NOMO-1 (cell line): ENCODE measurements at regions not wholly inside any gene's neighbourhood (a gene's known extent, or its start where the extent isn't known, plus 50 kb on each side); places are given as distances from the start of the nearest gene placed in this dataset.

Experiments used
- DNase-seq, 2 experiments: peaks; one replicate each; lab custom pipeline; 2025; ENCODE audit not compliant: unreplicated experiment in 2 of 2; lab: John Stamatoyannopoulos, UW

DNA sequence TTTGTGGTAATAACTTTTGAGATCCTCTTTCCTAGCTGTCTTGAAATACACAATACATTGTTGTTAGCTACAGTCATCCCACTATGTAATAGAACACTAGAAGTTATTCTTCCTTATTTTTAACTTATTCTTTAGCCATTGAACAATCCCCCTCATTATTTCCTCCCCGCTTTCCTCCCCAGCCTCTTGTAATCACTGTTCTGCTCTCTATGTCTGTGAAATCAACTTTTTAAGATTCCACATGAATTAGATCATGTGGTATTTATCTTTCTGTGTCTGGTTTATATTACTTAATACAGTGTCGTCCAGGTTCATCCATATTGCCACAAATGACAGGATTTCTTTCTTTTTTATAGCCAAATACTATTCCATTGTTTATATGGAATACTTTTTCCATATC lies 72.9 kb downstream of the SLC10A2 start:
- no peak for DNase-seq

DNA sequence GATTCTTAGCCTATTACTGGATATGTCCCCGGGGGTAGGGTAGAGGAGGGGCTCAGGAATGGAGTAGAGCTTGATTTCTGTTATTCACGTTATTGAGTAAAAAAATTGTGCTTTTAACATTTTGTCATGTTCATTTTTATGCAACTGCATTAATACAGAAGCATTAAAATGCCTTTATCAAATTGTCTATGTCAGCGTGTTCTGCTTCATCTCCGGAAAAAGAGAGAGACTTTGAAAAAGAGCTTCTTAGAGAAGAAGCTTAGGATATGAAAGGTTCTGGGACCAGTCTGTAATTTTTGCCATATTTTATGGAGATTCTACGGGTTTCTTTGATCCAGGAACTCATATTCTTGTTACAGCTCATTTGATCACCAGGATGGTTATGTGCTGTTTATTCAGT lies 82.0 kb downstream of the SLC10A2 start:
- no peak for DNase-seq

DNA sequence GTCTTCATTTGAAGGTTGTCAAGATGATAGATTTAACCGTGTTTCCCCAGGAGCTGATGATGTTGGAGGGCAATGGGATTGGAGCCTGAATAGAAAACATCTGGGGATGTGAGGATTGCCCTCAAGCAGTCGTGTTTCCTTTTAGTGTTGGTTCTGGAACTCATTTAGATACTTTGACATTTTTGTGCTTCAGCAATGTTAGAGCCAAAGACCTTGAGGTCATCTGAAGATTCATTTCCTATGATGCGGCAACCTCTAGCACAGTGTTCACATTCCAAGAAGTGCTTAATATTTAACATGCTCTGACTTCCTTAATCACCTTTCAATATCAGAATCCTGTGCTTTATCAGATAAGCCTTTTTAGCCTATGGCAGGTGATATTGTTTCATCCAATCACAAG lies 82.7 kb downstream of the SLC10A2 start:
- DNase-seq = no peak

DNA sequence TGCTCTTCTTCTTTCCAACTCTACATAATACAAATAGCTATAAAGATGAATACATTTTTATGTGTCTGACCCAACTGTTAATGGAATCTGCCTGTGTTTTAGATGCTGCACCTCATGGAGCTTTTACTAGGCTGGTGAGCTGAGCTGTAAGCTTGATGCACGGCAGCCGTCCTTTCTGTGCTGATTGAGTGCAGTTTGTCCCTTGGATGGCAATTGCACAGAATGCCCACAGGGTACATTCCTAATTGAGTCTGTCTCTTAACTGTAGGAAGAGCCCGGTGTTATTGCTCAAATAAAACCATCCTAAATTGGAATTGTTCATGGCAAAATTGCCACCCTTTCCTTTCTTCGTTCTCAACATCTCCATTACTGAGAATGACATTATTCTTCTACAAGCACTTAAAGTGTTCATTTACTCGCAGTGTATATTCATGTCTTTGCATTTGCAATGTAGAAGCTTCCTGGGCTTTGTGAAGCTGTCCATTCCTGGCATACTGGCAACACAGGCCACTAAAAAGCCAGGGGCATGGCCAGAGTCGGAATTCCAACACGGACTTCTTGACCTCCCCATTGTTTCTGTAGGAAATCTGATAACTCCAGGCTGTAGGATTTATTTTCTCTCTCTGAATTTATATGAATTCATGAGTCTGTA lies 85.8 kb downstream of the SLC10A2 start:
- DNase-seq = no peak

DNA sequence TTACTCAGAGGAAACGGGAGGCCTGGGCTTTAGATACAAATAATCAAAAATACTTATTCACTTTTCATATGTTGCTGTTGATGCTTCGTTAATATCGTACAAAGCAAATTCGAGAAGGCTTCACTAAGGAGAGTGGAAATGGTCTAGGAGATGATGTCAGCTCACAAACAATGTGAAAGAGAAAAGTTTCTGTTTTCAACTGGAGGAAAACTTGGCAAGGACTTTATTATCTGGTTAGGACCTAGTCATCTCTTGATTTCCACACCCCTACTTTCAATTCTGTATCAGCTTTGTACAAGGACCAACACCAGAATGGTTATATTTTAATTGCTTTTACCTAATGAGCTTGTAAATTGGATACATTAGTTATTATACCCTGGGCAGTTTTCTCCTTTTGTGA lies 88.0 kb downstream of the SLC10A2 start:
- DNase-seq = no peak

DNA sequence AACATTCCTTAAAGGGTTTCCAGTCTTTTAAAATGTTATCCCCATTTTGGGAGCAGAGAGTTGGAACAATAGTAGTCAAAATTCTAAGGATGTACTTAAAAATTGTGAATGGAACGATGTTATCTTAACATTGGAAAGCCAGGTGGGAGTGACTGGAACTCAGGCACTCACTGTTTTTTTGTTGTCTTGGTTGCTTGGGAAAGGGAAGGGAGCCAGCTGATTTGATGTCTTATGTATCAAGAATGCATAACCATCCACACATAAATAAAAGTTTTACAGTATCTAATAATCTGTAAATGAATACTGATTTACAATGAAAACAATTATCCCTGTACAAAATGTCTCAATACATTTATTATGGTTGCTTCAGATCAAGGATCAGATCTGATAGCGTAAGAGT lies 88.7 kb downstream of the SLC10A2 start:
- no peak for DNase-seq

DNA sequence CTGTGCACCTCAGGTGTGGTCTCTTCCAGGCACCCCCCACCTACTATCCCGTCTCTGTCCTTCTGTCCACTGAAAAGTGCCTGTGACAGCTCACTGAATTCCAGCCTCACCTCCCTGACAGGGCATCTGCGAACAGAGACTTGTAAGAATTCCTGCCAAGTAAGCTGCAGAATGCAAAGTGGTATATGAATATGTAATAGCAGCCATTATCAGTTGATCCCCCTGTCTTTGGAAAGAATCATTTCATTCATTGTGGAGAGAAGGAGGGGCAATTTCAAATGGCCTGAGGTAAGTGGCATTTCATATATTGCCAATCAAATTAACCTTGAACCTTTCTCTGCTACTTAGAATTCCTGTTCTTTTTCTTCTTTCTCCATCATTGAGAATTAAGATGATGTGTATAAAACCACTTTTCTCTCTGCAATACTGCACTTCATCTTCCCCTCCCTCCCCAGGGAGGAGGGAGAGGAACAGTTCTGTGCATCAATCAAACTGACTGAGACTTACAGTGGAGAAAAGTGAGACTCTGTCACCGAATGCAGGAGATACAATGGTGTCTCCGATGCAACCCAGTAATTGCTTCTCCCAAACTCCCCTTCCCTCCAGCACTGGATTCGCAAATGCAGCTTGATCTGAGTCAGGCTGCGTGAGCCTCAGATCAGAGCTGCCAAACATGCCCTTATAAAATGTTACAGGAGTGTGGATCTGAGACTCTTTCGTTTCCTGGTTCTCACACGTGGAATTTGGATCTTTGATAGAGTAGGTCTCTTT lies 91.7 kb downstream of the SLC10A2 start:
- no peak for DNase-seq

DNA sequence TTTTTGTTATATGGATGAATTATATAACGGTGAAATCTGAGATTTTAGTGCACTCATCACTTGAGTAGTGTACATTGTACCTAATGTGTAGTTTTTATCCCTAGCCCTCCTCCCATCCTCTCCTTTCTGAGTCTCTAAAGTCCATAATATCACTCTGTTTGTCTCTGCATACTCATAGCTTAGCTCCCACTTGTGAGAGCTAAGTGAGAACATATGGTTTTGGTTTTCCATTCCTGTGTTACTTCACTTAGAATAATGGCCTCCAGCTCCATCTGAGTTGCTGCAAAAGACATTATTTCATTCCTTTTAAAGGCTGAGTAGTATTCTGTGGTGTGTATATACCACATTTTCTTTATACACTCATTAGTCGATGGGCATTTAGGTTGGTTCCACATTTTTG lies 94.0 kb downstream of the SLC10A2 start:
- DNase-seq = no peak

DNA sequence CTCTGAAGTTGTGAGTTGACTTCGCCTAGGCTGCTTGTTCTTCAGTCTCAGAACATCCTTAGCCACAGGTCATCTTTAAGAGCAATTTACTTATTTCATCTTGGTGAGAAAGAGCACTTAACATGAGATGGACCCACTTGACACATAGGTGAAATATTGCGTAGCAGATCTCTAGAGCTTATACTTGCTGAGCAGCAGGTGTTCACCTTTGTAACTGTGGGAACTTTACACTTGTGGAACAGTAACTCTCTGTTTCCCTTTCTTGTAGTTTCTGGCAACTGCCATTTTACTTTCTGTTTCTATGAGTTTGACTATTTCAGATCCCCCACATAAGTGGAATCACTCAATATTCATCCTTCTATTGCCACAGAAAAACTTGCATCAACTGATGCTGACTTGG lies 95.7 kb downstream of the SLC10A2 start:
- no peak for DNase-seq

DNA sequence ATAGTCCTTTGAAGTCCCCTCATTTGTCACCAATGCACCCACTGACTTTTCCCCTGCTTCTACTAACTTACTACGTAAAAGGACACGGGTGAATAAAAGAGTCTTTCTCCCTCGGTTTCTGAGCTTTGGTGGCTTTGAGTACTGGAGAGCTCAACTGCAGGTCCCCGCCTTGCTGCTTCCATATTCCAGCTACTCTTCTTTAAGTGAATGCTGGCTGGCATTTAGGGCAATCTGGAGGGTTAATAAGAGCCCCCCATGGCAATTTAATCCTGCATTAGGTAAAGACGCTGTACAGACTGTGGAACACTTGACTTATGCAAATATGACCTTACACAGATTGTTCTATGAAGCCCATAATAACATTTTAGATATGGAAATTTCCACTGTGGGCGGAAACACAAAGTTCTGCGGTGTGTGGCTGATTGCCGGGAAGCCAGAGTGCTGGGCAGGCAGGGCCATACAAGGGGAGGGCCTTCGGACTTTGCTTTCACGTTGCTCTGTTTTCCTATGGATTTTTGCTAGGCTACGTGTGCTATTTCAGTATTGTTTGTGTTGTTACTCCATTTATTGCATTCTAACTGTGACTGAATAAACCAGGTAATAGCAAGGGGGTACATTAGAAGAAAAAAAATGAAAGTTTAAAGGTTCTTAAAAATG lies 97.5 kb downstream of the SLC10A2 start:
- no peak for DNase-seq

DNA sequence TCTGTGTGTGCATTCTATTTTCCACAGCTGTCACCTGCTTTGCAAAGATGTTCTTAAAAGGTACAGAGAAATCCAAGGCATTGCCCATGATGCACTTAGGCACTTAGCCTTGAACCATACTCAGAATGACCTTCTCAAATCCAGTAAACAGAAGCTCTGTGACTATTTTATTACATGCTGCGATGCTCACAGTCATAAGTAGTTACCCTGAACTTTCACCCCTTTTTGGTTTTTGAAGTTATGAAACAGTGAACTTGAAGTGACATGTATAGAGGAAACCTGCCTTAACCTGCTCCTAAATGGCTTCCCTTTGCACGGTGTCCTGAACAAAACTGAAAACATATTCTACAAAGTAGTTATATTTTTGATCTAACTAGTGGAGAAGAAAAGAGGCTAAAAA lies 100.4 kb downstream of the SLC10A2 start:
- no peak for DNase-seq

DNA sequence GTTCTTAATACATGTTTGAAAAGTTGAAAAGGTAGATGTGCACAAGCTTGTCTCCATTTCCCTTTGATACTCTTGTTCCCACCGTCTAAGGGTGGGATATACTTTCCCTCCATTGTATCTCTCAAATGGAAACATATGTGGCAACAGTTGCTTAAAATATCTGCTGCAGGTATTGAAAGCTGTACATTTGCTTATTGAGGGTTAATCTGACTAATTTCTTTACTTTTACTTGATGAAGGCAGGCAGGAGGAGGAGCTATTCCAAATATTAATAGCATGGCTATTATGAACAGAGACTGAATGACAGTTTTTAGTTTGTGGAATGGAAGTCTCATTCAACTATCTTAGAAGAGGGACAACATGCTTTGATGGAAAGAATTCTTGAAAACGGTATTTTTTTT lies 103.8 kb downstream of the SLC10A2 start:
- DNase-seq = no peak

DNA sequence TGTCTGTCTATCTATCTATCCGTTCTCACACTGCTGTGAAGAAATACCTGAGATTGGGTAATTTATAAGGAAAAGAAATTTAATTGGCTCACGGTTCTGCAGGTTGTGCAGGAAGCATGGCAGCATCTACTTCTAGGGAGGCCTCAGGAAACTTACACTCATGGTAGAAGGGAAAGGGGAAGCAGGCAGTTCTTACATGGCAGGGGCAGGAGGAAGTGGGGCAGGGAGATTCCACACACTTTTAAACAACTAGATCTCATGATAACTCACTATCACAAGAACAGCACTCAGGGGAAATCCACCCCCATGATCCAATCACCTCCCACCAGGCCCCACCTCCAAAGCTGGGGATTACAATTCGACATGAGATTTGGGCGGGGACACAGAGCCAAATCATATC lies 105.3 kb downstream of the SLC10A2 start:
- peak in 1 of 2 experiments; percentile 1 for DNase-seq

DNA sequence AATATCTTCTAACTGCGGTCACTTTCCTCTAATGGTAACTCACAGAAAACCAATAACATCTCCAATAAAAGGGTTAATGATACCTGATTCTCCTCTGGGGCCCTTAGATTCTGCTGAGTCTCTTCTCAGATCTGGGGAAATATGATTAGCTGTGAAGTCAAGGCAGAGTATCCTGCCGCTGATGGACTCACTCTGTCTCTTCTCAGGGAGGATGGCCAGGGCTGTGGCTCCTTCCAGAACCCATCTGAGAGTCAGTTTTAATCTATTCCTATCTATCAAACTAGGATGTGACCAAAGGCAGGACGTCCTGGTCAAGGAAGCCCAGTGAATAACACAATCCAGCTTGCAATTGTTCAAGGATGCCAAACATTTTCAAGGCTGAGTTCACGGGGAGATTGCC lies 109.8 kb downstream of the SLC10A2 start:
- no peak for DNase-seq

DNA sequence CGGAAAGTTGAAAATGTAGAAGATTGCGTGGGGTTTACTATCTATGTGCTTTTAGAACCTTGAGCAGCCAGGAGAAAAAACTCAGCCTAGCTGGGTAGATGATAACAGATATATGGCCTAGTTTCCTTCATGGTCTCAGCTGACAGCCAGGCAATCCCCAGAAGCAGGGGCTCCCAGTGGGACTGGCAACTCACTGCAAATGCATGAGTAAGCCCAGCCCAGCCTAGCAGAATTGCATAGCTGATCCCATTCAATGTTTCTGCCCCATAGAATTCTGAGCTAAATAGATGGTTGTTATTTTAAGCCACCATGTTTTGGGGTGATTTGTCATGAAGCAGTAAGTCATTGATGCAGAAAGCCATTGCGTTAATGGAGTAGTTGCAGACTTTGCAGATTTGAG lies 108.5 kb downstream of the ERCC5 start:
- DNase-seq = no peak

DNA sequence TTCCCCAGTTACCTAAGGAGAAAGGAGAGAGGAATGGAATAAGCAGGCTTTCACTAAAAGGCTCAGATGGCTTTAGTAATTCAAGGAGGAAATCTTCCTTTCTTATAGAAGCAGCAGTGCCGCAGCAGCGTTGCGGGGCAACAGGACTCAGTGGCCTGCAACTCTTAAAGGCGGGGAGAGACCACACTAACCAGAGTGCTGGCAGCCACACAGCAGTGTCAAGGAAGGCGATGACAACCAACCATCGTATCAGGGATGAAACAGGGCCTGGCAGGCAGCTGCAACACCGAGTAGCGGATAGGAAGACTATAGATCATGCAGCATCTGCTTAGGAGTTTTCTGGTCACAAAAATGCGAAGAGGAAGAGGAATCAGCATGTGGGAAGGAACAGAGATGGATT lies 106.0 kb downstream of the ERCC5 start:
- DNase-seq = no peak

DNA sequence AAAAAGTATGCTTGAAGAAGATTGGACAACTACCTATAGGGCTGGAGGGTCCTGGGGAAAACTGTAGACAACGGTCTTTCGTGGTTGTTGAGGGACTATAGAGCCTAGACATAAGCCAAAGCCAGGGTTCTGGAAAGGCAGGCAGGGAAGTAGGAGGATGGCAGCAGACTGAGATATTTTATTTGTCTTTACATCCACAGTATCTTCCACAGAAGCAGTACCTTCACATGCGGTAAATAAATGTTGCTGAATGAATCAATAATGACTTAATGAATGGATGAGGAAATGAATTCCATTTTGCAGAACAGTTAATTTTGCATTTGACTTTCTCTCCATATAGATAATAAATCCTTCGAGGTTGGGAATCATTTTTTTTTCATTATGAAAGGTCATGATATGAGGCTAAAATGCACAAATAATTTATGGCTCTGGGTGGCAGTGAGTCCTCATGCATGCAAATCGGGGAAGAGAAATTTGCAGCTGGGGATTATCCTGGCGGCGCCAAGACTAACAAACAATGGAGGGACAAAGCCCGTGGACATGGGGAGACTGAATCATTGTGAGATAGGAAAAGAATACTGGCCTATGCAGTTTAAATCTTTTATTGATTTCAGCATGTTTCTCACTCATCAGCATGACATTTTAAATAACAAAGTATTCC lies 102.0 kb downstream of the ERCC5 start:
- DNase-seq = no peak

DNA sequence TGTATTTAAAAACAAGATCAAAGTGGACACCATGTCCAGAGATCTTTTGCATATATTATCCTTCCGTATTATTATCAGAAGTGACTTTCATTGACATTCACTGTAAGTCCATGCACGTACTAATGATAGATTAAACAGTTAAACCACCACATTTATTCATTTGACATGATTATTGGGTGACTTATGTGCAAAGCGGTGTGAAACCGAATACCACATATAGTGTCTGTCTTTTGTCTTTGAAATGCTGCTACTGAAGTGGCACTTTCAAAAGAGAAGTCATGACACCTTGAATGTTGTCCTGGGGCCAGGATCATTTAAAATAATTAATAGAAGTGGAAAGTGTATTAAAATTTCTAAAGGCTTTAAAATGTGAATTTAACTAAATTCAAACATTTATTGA lies 100.1 kb downstream of the ERCC5 start:
- DNase-seq = no peak

DNA sequence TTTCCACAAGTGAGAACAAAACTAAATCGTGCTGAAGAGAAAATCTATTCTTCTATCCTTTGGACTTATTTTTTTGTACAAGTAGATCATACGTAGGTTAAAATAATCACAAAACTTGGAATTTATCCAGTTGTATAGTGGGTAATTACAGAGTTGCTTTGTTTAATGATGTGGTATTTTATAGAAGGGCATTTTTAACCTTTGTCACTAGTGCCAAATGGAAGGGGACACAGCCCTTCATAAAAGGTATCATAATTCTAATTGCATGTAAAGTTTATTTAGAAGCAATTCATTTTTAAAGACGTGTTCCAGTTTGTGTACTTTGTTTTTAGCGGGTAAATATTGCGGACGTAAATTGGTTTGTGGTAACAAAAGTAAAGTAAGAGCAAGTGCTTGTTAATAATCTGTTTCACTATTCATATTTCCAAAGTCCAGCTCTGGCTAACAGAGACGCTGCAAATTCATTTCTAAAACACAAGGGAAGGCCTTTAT lies 99.5 kb downstream of the ERCC5 start:
- no peak for DNase-seq

DNA sequence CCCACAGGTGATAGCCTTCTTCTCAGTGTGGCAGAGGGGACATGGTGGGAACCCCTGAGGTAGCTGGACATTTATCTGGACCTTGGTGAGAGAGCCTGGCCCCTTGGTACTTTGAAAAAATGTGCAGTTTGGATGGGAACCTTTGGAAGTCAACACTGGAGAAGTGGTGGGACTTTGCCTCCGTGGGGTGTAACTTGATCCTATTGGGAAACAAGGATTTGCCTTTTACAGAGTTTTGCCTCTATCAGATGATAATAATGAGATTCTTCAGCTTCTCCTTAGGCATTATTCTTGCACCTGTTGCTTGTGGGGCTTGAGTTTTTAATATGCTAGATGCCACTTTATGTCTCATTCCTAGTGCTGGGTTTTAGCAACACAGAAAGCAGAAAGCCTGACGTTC lies 99.0 kb downstream of the ERCC5 start:
- DNase-seq = no peak

DNA sequence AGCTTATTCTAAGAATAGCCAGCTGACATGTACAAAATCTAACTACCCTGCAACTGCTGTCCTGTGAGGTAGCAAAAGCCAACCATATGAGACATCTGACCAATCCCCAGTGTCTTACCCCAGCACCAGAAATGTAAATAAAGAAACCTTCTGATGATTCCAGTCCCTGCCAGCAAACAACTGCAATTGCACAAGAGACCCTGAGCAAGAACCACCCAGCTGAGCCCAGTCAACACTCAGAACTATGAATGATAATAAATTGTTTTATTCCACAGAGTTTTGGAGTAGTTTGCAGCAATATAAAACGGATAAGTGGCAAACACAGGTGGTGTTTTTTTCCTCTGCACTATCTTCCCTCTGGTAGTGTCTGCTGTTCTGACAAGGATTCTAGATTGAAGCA lies 94.9 kb downstream of the ERCC5 start:
- DNase-seq = no peak
